Right kidney (tissue), 1 donor: ENCODE measurements at regions not wholly inside any gene's neighbourhood (a gene's known extent, or its start where the extent isn't known, plus 50 kb on each side); places are given as distances from the start of the nearest gene placed in this dataset.
"Not testable (repeated sequence)": the region's sequence is repeated elsewhere in the genome, so short reads cannot be mapped to it uniquely, and the experiment has no call there.

Experiments used
- DNase-seq: peaks from one replicate; pipeline ENCODE4 v3.0.0-alpha.2; 2016

- DNase-seq = no peak
Measured at GRCh38 chr21:19120591-19120990, 717.0 kb upstream of the TMPRSS15 start.

GRCh38 chr21:19122356-19122755 lies 718.8 kb upstream of the TMPRSS15 start:
- no peak for DNase-seq

- DNase-seq = no peak
Measured at GRCh38 chr21:19123053-19123452, 719.5 kb upstream of the TMPRSS15 start.

GRCh38 chr21:19123525-19123924 lies 719.9 kb upstream of the TMPRSS15 start:
- no peak for DNase-seq

- no peak for DNase-seq
Measured at GRCh38 chr21:19124691-19125090, 721.1 kb upstream of the TMPRSS15 start.

- DNase-seq = no peak
Measured at GRCh38 chr21:19130379-19131028, 726.9 kb upstream of the TMPRSS15 start.

- no peak for DNase-seq
Measured at GRCh38 chr21:19141511-19141910, 737.9 kb upstream of the TMPRSS15 start.

GRCh38 chr21:19145682-19146293 lies 742.2 kb upstream of the TMPRSS15 start:
- no peak for DNase-seq

- no peak for DNase-seq
Measured at GRCh38 chr21:19148056-19148455, 744.5 kb upstream of the TMPRSS15 start.

- DNase-seq = no peak
Measured at GRCh38 chr21:19171585-19171984, 768.0 kb upstream of the TMPRSS15 start.

- no peak for DNase-seq
Measured at GRCh38 chr21:19181604-19182140, 778.1 kb upstream of the TMPRSS15 start.

GRCh38 chr21:19197950-19198349 lies 794.4 kb upstream of the TMPRSS15 start:
- no peak for DNase-seq

- DNase-seq = no peak
Measured at GRCh38 chr21:19198801-19199200, 795.2 kb upstream of the TMPRSS15 start.

GRCh38 chr21:19218163-19218562 lies 814.6 kb upstream of the TMPRSS15 start:
- DNase-seq = no peak

GRCh38 chr21:19224090-19224489 lies 820.5 kb upstream of the TMPRSS15 start:
- no peak for DNase-seq

- no peak for DNase-seq
Measured at GRCh38 chr21:19228226-19228625, 824.6 kb upstream of the TMPRSS15 start.

- not testable (repeated sequence) for DNase-seq
Measured at GRCh38 chr21:19233841-19234240, 830.3 kb upstream of the TMPRSS15 start.

GRCh38 chr21:19236209-19236608 lies 832.6 kb upstream of the TMPRSS15 start:
- DNase-seq = no peak

- no peak for DNase-seq
Measured at GRCh38 chr21:19237608-19238007, 834.0 kb upstream of the TMPRSS15 start.

- DNase-seq = no peak
Measured at GRCh38 chr21:19239696-19240095, 836.1 kb upstream of the TMPRSS15 start.

GRCh38 chr21:19244502-19245187 lies 841.1 kb upstream of the TMPRSS15 start:
- no peak for DNase-seq

GRCh38 chr21:19245188-19245580 lies 841.6 kb upstream of the TMPRSS15 start:
- DNase-seq = no peak

- no peak for DNase-seq
Measured at GRCh38 chr21:19246018-19246417, 842.4 kb upstream of the TMPRSS15 start.
